GM18858 (cell line): ENCODE measurements at regions not wholly inside any gene's neighbourhood (a gene's known extent, or its start where the extent isn't known, plus 50 kb on each side); places are given as distances from the start of the nearest gene placed in this dataset.

Source experiments
- ATAC-seq: cut with Tn5 transposase; IDR thresholded peaks from one replicate; pipeline ENCODE4 v1.9.1; 2021; ENCODE audit not compliant: unreplicated experiment

- no peak for ATAC-seq
These were observed 50.5 kb upstream of the PRDM1 start for GRCh38 chr6:106035655-106036054.

- no peak for ATAC-seq
These were observed 52.3 kb upstream of the PRDM1 start for GRCh38 chr6:106033806-106034205.

DNA sequence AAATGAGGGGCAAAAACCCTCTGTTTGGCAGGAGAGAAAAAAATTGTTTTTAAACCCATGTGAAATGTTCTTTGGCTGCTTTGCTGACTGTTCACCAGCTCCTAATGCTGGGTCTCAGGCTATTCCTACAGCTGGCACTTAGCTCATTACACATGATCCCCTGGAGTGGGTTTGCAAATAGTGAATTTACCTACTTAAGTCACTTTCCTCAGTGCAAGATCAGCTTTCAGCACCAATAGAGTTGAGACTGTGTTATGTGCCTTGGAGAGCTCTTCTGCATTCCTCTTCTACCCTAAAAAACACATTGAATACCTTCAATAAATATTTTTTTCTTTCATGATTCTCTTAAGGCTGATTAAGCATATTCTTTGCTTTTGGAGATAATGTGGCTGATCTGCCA lies 58.4 kb upstream of the PRDM1 start:
- no peak for ATAC-seq

- ATAC-seq: no peak
These were observed 59.1 kb upstream of the PRDM1 start for GRCh38 chr6:106026748-106027715.

DNA sequence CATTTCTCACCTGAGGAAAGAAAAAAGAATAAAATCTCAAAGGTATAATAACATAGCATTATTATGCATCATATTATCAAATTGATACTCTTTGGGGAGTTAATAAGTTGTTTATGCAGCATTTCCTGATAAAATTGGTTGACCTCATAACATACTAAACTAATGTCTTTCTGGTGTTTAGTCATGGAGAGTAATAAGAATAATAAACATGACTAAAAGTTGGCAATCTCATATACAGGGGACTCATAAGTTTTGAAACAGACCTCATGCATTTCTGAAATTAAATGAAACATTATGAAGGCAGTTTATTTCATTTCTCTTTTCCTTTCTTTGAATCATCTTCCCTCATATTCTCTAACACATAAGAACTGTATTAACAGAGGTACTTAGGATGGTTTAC lies 60.5 kb upstream of the PRDM1 start:
- no peak for ATAC-seq

GRCh38 chr6:106022801-106023200 lies 63.3 kb upstream of the PRDM1 start:
- no peak for ATAC-seq

DNA sequence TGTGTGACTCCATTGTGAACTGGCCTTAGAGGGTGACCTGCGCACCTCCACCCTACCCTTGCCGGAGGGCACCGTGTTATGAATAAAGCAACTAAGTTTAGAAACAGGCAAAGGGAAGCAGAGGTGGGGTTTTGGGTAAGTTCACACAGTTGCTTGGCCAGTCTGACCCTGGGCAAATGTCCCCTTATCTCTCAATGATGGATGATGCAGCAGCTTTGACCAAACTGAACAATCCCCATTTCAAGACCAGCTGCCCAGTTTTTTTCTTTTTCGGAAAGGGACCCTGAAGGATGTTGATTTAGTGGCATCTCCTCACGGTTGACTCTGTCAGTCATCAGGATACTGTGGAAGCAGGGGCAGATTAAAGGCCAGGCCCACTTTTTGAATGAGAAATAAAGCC lies 68.7 kb upstream of the PRDM1 start:
- ATAC-seq: no peak

DNA sequence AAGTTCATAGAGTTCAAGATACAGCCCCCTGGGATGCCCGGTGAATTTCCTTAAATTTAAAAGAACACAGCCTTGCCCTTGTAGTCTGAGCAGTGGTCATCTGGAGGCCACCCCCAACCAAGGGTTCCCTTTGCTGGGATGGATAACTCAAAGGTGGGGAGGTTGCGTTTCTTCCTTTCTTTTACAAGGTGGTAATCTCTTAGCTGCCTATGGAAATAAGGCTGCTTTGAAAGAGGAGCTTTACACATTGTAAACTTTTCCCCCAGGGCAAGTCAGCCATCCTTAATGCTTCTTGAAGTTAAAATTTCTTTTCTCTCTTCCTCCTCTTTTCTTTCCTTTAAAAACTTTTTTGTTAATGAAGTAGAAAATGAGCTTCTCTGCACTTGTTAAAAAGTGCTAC lies 71.2 kb upstream of the PRDM1 start:
- ATAC-seq: no peak

DNA sequence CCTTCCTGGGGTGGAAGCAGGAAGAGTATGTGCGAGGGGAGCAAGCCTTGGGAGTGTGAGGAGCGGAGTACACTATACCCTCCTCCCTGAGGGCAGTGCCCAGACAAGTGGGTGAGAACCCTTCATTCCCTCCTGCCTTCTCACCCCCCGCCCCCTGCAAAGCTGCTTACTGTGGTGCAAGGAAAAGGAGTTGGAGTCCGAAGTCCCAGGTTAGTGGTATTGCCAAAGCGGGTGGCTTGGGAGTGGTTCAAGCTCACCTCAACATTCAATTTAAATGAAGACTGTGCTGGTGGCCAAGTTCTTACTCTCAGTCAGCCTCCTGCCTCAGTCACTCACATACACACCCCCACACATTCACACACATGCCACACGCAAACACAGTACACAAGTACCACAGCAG lies 74.7 kb upstream of the PRDM1 start:
- ATAC-seq: no peak

GRCh38 chr6:106005954-106006353 lies 80.2 kb upstream of the PRDM1 start:
- ATAC-seq: no peak

DNA sequence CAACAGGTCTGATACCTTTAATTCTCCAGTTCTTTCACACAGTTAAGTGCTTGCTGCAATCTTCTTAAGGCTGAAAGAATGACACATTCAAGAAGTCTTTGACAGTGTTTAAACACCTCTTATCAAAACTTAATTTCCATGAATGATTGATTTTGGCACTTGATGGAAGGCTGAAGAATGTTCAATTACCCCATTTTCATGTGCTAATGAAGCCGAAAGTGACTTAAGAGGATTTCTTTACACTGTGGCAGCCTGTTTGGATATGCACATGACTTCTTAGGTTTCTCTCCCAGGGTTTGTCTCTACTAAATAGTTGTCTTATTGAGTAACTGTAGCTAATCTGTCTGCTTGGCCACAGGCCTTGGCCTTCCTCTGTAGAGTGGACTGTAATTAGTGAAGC lies 81.1 kb upstream of the PRDM1 start:
- ATAC-seq: no peak

DNA sequence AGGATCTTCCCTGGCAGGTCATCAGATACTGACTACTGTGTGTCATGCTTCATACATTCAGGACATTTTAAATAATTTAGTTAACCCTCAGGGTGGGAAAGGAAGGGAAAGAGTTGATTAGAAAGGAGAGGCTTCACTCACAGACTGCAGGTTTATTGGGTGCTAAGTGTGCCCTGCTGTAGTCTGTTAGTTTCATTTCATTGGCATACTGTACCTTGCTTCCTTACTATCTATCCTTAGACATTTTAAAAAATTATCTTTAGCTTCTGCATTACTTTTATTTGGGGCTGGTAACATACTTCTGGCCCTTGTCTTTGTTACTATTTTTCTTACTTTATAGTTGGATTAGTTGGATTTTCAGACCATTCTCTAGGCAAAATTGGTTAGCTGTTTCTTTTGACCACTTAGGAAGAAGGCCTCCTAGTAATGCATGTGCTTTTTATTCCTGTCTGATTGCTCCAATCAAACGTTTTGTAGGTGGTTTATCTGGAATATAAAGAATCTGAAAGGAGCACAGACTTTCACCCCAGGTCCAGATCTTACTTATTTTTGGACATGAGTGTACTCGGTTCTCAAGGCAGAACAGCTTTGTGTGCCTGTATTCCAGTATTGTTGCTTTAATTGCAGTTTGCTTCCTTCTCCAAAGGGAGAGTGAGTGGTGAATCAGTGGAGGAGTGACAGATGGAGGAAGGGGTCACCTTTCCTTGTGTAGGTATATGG lies 82.7 kb upstream of the PRDM1 start:
- no peak for ATAC-seq

DNA sequence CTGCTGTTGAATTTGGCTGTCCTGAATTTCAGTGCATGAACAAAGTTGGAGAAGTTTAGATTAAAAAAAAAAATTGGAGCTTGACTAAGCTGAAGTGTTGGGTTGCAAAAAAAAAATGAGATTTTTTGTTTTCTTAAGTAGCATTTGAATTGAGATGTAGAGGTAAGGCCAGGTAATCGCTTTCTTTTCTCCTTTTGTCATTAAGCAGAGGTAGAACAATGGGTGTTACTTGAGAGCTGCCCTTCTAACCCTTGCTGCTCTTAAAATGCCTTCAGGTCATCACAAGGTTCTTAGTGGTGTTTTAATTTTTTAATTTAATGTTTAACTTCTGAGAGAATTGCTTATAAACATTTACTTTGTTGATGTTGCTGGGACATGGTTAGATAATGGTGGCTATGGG lies 84.1 kb upstream of the PRDM1 start:
- ATAC-seq: no peak

DNA sequence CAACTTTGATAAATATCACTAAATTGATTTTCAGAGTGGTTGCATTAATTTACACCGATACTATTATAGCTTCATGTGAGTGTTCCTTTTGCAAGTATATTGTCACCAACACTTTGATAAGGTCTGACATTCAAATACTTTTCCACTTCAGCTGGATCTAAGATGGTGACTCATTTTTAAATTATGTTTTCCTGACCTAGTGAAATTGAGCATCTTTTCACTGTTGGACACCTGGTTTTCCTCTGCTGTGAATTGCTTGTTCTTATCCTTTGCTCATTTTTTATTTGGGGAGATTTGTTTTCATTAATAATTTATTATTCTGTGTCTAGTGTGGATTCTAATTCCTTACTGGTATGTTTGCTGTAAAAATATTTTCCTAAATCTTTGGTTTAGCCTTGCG lies 85.2 kb upstream of the PRDM1 start:
- ATAC-seq: no peak

DNA sequence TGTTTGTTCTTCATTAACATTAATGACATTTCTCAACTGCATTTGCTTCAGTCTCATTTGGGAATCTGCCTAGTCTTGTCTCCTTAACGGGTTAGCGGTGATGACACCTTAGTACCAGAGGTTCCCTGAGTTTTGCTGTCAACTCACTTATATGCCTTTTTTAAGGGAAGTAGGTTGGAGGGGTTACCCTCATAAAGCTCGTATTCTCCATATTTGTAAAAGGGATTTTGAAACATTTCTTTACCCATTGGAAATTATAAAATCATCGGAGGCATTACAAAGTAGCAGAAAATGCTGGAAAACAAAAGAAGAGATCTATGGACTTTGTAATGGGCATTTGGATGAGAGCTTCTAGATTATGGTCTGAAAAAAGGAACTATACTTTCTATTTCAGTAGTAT lies 88.7 kb upstream of the PRDM1 start:
- no peak for ATAC-seq

DNA sequence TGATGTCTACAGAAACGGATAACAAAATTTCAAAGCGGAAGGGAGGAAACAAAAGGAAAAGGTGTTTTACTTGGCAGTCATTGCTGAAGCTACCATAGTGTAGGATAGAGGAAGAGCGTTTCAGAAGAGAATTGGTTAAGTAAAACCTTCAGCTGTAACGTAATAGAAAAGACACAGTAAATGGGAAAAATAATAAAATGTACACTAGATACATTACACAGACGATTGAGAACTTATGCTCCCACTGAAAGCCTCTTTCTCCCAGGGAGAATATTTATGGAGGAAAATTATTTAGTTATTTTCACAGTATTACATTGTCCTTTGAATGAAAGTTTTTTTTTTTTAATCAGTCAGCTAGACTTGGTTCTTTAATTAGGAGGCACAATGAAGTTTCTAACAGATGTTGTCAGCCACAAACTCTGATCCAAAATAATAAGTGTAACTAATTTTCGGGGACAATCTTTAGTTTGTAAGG lies 90.7 kb upstream of the PRDM1 start:
- ATAC-seq: no peak

- no peak for ATAC-seq
These were observed 91.3 kb upstream of the PRDM1 start for GRCh38 chr6:105994591-105995390.

DNA sequence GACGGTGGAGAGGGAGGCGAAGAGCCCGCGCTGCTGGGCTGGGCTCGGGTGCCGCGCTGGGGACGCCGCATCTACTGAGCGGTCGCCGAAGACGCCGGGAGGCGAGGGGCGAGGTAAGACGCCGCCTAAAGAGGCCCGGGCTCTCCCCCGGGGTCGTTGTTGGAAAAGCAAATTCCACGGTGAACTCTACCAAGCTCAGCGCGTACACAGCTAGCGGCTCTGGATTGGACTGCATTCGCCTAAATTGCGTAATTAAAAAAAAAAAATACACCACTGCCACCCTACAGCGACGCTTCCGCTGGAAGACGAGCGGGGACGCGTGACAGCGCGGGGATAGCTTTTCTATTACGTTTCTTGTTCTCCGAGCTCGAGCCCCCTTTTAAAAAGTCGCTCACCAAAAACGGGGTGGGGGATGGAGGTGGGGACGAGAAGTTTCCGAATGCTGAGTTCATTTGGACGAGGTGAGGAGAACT lies 92.0 kb upstream of the PRDM1 start:
- no peak for ATAC-seq

DNA sequence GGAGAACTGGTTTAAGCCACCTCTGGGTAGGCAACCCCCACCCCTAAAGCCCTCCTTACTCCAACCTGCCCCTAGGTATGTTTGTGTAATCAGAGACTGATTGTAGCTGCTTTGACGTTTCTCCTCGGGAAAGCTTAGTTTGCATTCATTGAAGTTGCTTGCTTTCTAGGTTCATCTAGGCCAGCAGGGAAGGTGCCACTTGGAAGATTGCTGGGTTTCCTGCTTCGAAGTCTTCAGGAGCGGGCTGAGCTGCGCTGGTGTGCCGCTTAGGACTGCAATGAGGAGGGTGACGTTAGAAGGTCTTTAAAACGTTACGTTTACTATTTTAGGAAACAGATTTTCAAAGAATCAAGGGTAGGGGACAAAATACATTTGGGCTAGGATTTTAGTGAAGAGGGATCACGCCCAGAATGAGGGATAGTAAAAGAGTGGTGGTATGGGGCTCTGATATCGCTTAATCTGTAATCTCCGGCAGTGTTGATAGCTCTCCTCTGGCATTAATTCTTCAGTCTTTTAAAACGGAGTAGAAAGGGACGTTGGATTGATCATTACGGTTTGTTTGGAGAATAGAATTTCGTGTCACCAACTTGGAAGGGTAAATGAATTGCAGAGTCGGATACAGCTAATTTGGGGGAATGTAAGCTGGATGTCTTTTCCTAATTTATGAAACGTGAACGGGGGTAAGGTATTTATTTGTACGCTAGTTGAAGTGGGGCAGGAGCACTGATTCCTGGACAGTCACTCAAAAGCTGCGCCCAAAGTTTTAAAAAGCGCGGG lies 92.6 kb upstream of the PRDM1 start:
- ATAC-seq: no peak

GRCh38 chr6:105992315-105992961 lies 93.7 kb upstream of the PRDM1 start:
- peak; percentile 85 for ATAC-seq
